ENCODE measurements at regions not wholly inside any gene's neighbourhood (a gene's known extent, or its start where the extent isn't known, plus 50 kb on each side); places are given as distances from the start of the nearest gene placed in this dataset.
"Not testable (repeated sequence)": the region's sequence is repeated elsewhere in the genome, so short reads cannot be mapped to it uniquely, and the experiment has no call there.

DNA sequence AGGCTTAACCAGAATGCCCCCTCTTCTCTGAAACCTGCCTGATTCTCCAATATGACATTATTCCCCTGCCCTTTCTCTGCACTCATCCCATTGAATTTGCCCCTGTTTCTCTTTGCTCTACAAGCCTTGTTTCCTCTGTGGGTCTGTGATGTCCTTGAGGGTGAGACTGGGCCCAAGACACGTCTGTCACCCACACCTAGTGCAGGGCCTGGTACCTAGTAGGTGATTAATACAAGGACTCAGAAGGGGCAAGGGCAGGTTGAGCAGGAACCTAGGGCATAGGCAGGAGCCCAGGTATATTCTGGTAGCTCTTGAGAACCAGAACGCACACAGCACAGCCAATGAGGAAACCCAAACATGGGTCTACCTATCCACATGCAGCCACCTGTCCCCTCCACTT lies 81.9 kb upstream of the HMGXB4 start:
- no peak for DNase-seq (ENCODE audit: extremely low read depth in 1 of 11, low read depth in 9 of 11, low spot score in 4 of 11)

GRCh38 chr22:35177811-35178210 lies 79.5 kb upstream of the HMGXB4 start:
- DNase-seq (ENCODE audit: extremely low read depth in 1 of 11, low read depth in 9 of 11, low spot score in 4 of 11) = no peak

GRCh38 chr22:35178446-35178845 lies 78.8 kb upstream of the HMGXB4 start:
- DNase-seq (ENCODE audit: extremely low read depth in 1 of 11, low read depth in 9 of 11, low spot score in 4 of 11) = no peak

DNA sequence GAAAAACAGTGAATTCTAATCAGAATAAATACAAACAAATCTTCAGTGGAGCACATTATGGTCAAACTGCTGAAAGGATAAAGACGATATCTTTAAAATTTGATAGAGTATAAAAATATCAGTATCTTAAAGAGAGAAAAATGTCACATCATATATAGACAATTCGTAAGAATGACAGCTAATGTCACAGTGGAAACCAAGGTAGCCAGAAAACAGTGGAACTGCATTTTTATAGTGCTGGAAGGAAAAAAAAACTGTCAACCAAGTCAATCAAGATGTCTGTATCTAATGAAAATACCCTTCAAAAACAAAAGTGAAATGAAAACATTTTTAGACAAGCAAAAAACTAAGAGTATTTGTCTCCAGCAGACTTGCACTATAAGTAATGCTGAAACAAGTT lies 73.4 kb upstream of the HMGXB4 start:
- DNase-seq (ENCODE audit: extremely low read depth in 1 of 11, low read depth in 9 of 11, low spot score in 4 of 11) = no peak

DNA sequence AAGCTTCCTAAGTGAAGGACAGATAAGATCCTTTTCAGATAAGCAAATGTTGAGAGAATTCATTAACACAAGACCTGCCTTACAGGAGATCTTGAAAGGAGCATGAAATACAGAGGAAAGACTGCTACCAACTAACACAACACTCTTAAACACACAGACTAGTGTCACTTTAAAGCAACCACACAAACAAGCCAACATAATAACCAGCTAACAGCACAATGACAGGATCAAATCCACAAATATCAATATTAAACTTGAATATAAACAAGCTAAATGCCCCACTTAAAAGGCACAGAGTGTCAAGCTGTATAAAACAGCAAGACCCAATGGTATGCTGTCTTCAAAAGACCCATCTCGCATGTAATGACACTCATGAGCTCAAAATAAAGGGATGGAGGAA lies 70.8 kb upstream of the HMGXB4 start:
- DNase-seq (ENCODE audit: extremely low read depth in 1 of 11, low read depth in 9 of 11, low spot score in 4 of 11) = no peak

GRCh38 chr22:35188930-35189329 lies 68.4 kb upstream of the HMGXB4 start:
- not testable (repeated sequence) for DNase-seq (ENCODE audit: extremely low read depth in 1 of 11, low read depth in 9 of 11, low spot score in 4 of 11)

DNA sequence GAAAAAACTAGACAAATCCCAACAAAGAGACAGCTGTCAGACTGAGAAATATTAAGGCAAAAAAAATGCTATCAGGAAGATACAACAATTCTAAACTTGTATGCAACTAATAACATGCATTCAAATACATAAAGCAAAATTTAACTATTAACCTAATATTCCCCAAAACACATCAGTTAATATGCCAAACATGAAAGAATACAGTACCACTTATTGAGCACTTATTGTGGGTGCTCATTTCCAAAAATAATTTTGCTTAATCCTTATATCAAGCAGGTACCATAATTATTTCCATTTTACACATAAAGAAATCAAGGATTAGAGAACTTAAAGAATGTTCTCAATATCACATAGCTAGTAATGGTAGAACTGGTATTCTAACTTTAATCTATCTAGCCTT lies 67.7 kb upstream of the HMGXB4 start:
- no peak for DNase-seq (ENCODE audit: extremely low read depth in 1 of 11, low read depth in 9 of 11, low spot score in 4 of 11)

- no peak for DNase-seq (ENCODE audit: extremely low read depth in 1 of 11, low read depth in 9 of 11, low spot score in 4 of 11)
Observed at GRCh38 chr22:35191412-35191811, 65.9 kb upstream of the HMGXB4 start.

DNA sequence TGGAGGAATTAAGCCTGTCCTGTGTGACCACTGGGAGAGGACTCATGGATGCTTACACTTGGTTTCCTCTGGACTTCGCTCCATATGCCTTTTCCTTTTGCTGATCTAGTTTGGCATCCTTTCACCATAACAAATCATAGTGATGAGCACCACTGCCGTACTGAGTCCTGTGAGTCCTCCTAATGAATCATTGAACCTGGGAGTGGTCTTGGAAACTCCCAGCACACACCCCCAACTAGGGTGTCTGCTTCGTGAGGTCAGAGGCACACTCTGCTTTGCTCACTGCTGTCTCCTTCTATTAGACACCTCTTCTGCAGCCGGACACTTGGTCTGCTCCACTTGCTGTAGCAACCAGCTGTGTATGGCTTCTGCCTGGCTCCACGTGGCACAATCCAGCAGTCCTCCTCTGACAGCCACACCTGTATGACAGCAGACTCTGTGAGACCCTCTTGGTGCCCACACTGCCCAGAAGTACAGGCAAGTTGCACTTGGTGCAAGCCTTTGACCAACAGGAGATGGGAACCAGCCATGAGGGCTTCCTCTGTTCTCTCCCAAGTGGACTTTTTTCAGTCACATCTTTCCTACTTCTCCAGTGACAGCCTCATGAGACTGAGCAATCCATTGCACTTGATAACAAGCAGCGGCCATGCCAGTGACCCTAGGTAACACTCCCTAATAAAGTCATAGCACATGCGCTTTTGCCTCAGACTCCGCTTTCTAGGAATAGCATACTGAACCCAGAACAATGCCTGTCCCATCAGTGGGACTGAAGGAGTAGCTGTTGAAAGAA lies 65.0 kb upstream of the HMGXB4 start:
- no peak for DNase-seq (ENCODE audit: extremely low read depth in 1 of 11, low read depth in 9 of 11, low spot score in 4 of 11)

DNA sequence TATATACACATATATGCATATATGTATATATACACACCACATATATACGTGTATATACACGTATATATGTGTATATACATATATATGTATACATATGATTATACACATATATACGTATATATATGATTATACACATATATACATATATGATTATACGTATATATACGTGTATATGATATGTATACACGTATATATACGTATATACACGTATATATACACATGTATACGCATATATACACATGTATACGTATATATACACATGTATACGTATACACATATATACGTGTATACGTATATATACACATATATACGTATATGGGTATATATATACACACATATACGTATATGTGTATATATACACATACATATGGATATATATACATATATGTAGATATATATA lies 62.1 kb upstream of the HMGXB4 start:
- DNase-seq (ENCODE audit: extremely low read depth in 1 of 11, low read depth in 9 of 11, low spot score in 4 of 11) = no peak

- DNase-seq (ENCODE audit: extremely low read depth in 1 of 11, low read depth in 9 of 11, low spot score in 4 of 11) = no peak
Observed at GRCh38 chr22:35195821-35196220, 61.5 kb upstream of the HMGXB4 start.

DNA sequence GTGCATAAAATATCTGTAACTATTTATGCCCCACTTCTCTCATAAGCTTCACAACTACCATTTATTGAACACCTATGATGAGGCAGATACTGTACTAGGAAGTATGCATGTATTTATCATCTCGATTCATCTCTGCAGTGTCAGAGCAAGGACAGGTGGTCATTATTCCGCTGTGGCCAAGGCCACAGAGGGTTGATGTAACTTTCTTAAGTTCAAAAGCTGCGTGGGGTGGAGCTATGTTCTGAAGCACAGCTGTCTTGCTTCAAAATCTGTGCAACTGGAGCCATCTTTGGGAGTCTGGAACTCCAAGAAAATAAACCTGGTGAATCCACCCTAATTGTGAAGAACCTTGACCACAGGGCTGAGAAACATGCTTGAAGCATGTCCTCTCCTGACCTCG lies 60.2 kb upstream of the HMGXB4 start:
- DNase-seq (ENCODE audit: extremely low read depth in 1 of 11, low read depth in 9 of 11, low spot score in 4 of 11) = no peak

- DNase-seq (ENCODE audit: extremely low read depth in 1 of 11, low read depth in 9 of 11, low spot score in 4 of 11) = no peak
Observed at GRCh38 chr22:35197886-35198285, 59.4 kb upstream of the HMGXB4 start.

DNA sequence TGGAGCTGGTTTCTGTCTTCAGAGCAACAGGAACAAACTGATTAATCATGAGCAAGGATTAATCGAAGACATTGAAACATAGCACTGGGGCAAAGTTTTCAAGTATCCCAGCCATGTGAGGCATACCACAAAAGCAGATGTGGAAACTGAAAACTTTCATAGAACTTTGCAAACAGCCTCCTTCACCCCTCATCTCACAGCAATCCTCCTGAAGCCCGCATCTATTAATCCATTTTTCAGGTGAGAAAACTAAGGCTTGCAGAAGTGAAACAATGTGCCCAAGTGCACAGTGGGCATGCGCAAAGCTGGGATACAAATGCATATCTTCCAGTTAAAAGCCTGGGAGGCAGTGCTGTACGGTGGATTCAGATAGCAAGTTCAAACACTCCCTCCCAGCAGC lies 58.6 kb upstream of the HMGXB4 start:
- no peak for DNase-seq (ENCODE audit: extremely low read depth in 1 of 11, low read depth in 9 of 11, low spot score in 4 of 11)

- no peak for DNase-seq (ENCODE audit: extremely low read depth in 1 of 11, low read depth in 9 of 11, low spot score in 4 of 11)
Observed at GRCh38 chr22:35202376-35202775, 54.9 kb upstream of the HMGXB4 start.

GRCh38 chr22:35203583-35203982 lies 53.7 kb upstream of the HMGXB4 start:
- no peak for DNase-seq (ENCODE audit: extremely low read depth in 1 of 11, low read depth in 9 of 11, low spot score in 4 of 11)

DNA sequence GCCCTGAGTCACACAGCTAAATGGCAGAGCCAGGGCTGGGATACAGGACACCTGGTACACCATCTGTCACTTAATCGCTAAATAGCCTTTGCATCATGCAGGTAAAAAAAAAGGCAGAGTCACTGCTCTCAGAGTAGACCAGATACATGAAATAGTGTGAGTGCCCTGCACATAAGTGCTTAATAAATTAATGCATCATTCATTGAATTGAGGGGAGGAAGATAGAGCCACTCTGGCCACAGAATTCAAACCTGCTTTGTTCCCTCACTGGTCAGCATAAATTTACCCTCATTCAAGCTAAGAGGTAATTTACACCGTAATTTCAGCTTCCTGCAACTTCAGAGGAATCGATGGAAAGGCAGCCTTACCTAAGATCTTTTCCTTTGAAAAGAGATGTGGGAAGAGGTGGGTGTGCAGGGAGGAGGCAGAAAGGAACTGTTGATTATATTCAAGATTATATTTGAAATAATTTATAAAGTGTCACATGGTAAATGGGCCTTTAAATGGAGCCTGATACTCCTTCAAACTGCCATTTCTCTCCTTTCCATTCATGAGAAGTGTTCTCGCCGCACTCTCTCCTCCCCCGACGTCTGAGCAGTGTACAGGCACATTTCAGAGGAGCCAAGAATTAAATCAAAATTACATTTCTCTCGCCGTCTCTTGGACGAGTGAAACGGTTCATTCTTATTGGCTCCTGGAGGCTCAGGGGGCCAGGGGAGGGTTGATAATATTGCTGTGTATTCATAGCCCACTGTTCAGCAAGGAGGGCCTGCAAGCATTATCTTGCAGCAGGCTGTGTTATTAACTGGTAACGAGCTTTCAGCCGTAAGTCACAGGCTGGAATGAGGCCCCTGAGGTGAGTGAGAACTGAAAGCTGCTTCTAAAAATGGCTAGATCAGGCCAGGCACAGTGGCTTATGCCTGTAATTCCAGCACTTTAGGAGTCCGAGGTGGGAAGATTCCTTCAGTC lies 52.2 kb upstream of the HMGXB4 start:
- DNase-seq (ENCODE audit: extremely low read depth in 1 of 11, low read depth in 9 of 11, low spot score in 4 of 11) = peak in 4 of 11 donors; percentile 25 to 38 (median 29)

GRCh38 chr22:35205961-35206360 lies 51.3 kb upstream of the HMGXB4 start:
- no peak for DNase-seq (ENCODE audit: extremely low read depth in 1 of 11, low read depth in 9 of 11, low spot score in 4 of 11)

GRCh38 chr22:35206889-35207288 lies 50.4 kb upstream of the HMGXB4 start:
- DNase-seq (ENCODE audit: extremely low read depth in 1 of 11, low read depth in 9 of 11, low spot score in 4 of 11) = no peak

Measured in renal cortex interstitium (tissue), 11 donors.